HEK293 (cell line): ENCODE measurements at regions not wholly inside any gene's neighbourhood (a gene's known extent, or its start where the extent isn't known, plus 50 kb on each side); places are given as distances from the start of the nearest gene placed in this dataset.
A peak's percentile ranks its signal among the peaks of the same experiment; 100 is the strongest.

Source experiments
- CTCF ChIA-PET: fragments of 350-600 bp; formaldehyde crosslinking; extraction: SDS; loops from one replicate; lab custom pipeline; 2021; ENCODE audit warnings: antibody characterized with exemption; lab: Yijun Ruan, JAX
- POLR2A ChIA-PET: fragments of 300-600 bp; formaldehyde crosslinking; extraction: SDS; loops from one replicate; lab custom pipeline; 2020; ENCODE audit warnings: antibody characterized with exemption, inconsistent platforms; lab: Yijun Ruan, JAX
- H3K27ac ChIP-seq: fragments of 200-500 bp; sonication (Bioruptor generic); 2 replicates; pipeline ENCODE4 v1.5.1; 2014; ENCODE audit warnings: low read depth, low read length, control low read depth, inconsistent platforms; ENCODE audit errors: extremely low read depth
- H3K36me3 ChIP-seq, 2 experiments: fragments of 200-500 bp in 1 of 2; sonication (Bioruptor generic) in 1 of 2; 1 replicate in 1 of 2; 2 replicates in 1 of 2; pipeline ENCODE4 v1.5.1; 2014 to 2017; ENCODE audit warnings: inconsistent platforms in 2 of 2, low read length in 2 of 2; ENCODE audit not compliant: control insufficient read depth in 2 of 2, insufficient read depth in 1 of 2
- H3K4me1 ChIP-seq: fragments of 200-500 bp; sonication (Bioruptor generic); 2 replicates; pipeline ENCODE4 v1.5.1; 2014; ENCODE audit warnings: mild to moderate bottlenecking, low read length, inconsistent platforms; ENCODE audit not compliant: control insufficient read depth, insufficient read depth
- H3K4me3 ChIP-seq: 2 replicates; pipeline ENCODE4 v1.5.1; 2011; ENCODE audit warnings: low read depth, mild to moderate bottlenecking, control low read depth, low read length, moderate library complexity
- H3K9me3 ChIP-seq: fragments of 200-500 bp; sonication (Bioruptor generic); 2 replicates; pipeline ENCODE4 v1.5.1; 2014; ENCODE audit warnings: low read depth, low read length, inconsistent platforms; ENCODE audit not compliant: control insufficient read depth, insufficient read depth
- IKZF3 ChIP-seq: fragments of 450-650 bp; IDR thresholded peaks from 2 replicates; pipeline ENCODE4 v1.5.0; 2018; ENCODE audit warnings: missing biosample characterization, mild to moderate bottlenecking, missing genetic modification characterization, moderate library complexity
- KLF7 ChIP-seq: fragments of 450-650 bp; formaldehyde crosslinking; IDR thresholded peaks from 2 replicates; pipeline ENCODE4 v1.5.1; 2016; ENCODE audit warnings: missing biosample characterization, missing genetic modification characterization, borderline replicate concordance
- YY2 ChIP-seq: fragments of 450-650 bp; formaldehyde crosslinking; IDR thresholded peaks from 2 replicates; pipeline ENCODE4 v1.5.1; 2016; ENCODE audit warnings: missing biosample characterization, missing genetic modification characterization
- ZBTB17 ChIP-seq: fragments of 450-650 bp; formaldehyde crosslinking; IDR thresholded peaks from 2 replicates; pipeline ENCODE4 v1.5.1; 2016; ENCODE audit warnings: missing biosample characterization, missing genetic modification characterization
- ZFP37 ChIP-seq: fragments of 450-650 bp; formaldehyde crosslinking; IDR thresholded peaks from 2 replicates; pipeline ENCODE4 v1.5.1; 2016; ENCODE audit warnings: missing biosample characterization, missing genetic modification characterization
- ZNF214 ChIP-seq: fragments of 450-650 bp; formaldehyde crosslinking; IDR thresholded peaks from 2 replicates; pipeline ENCODE4 v1.5.1; 2017; ENCODE audit warnings: missing biosample characterization, mild to moderate bottlenecking, missing genetic modification characterization, borderline replicate concordance
- ZNF350 ChIP-seq: fragments of 450-650 bp; formaldehyde crosslinking; IDR thresholded peaks from 2 replicates; pipeline ENCODE4 v1.5.0; 2017; ENCODE audit warnings: missing biosample characterization, mild to moderate bottlenecking, missing genetic modification characterization
- ZNF366 ChIP-seq: fragments of 450-650 bp; formaldehyde crosslinking; conservative IDR thresholded peaks from 2 replicates; pipeline ENCODE4 v1.5.1; 2016; ENCODE audit warnings: missing biosample characterization, missing genetic modification characterization
- ZNF391 ChIP-seq: fragments of 450-650 bp; formaldehyde crosslinking; IDR thresholded peaks from 2 replicates; pipeline ENCODE4 v1.5.1; 2016; ENCODE audit warnings: low read depth, missing biosample characterization, missing genetic modification characterization, borderline replicate concordance
- ZNF544 ChIP-seq: fragments of 450-650 bp; formaldehyde crosslinking; IDR thresholded peaks from 2 replicates; pipeline ENCODE4 v1.5.0; 2017; ENCODE audit warnings: missing biosample characterization, missing genetic modification characterization
- ZNF654 ChIP-seq: fragments of 450-650 bp; formaldehyde crosslinking; IDR thresholded peaks from 2 replicates; pipeline ENCODE4 v1.5.1; 2016; ENCODE audit warnings: low read depth, missing biosample characterization, missing genetic modification characterization
- TF ChIP-seq, protein P1 (sequence below): fragments of 450-650 bp; IDR thresholded peaks from 2 replicates; pipeline ENCODE4 v1.5.1; 2018; ENCODE audit warnings: missing biosample characterization, missing genetic modification characterization
- TF ChIP-seq, protein P2 (sequence below): fragments of 450-650 bp; formaldehyde crosslinking; IDR thresholded peaks from 2 replicates; pipeline ENCODE4 v1.5.1; 2016; ENCODE audit warnings: missing biosample characterization, missing genetic modification characterization

- no peak overlapping the region for H3K4me3 ChIP-seq
- ChIA-PET POLR2A (no interaction called here), CTCF (interaction anchor here (0.6 to 1.0 kb wide), 7 partner anchors 10 to 379 kb away, joined by 3 to 5 read pairs (median 3); no protein-coding TSS in a partner anchor)
- H3K27ac ChIP-seq, result no peak overlapping the region
- no peaks in the 10 kb centered on the region for H3K4me1 ChIP-seq
- TF ChIP-seq KLF7 (tag by site-specific recombination) (no peak), ZNF214 (tag by site-specific recombination) (no peak), IKZF3 (tag by site-specific recombination) (peak; percentile 76), YY2 (no peak), ZNF654 (tag by site-specific recombination) (peak; percentile 95), ZBTB17 (peak; percentile 94), ZNF366 (tag by site-specific recombination) (peak; percentile 67; the same call in 1 of the 2 replicates)
- TF ChIP-seq, protein P1, sequence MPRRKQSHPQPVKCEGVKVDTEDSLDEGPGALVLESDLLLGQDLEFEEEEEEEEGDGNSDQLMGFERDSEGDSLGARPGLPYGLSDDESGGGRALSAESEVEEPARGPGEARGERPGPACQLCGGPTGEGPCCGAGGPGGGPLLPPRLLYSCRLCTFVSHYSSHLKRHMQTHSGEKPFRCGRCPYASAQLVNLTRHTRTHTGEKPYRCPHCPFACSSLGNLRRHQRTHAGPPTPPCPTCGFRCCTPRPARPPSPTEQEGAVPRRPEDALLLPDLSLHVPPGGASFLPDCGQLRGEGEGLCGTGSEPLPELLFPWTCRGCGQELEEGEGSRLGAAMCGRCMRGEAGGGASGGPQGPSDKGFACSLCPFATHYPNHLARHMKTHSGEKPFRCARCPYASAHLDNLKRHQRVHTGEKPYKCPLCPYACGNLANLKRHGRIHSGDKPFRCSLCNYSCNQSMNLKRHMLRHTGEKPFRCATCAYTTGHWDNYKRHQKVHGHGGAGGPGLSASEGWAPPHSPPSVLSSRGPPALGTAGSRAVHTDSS, result 0 out of 2 replicates have a peak, but pooled peaks have one; percentile 20
- TF ChIP-seq, protein P2, sequence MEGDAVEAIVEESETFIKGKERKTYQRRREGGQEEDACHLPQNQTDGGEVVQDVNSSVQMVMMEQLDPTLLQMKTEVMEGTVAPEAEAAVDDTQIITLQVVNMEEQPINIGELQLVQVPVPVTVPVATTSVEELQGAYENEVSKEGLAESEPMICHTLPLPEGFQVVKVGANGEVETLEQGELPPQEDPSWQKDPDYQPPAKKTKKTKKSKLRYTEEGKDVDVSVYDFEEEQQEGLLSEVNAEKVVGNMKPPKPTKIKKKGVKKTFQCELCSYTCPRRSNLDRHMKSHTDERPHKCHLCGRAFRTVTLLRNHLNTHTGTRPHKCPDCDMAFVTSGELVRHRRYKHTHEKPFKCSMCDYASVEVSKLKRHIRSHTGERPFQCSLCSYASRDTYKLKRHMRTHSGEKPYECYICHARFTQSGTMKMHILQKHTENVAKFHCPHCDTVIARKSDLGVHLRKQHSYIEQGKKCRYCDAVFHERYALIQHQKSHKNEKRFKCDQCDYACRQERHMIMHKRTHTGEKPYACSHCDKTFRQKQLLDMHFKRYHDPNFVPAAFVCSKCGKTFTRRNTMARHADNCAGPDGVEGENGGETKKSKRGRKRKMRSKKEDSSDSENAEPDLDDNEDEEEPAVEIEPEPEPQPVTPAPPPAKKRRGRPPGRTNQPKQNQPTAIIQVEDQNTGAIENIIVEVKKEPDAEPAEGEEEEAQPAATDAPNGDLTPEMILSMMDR, result peak; percentile 50; the same call in 1 of the 2 replicates
- no peaks in the 10 kb centered on the region for H3K9me3 ChIP-seq
- H3K36me3 ChIP-seq, result no peaks in the 10 kb centered on the region
Observed at GRCh38 chr4:138919094-138919936, 96.3 kb upstream of the NOCT start.

DNA sequence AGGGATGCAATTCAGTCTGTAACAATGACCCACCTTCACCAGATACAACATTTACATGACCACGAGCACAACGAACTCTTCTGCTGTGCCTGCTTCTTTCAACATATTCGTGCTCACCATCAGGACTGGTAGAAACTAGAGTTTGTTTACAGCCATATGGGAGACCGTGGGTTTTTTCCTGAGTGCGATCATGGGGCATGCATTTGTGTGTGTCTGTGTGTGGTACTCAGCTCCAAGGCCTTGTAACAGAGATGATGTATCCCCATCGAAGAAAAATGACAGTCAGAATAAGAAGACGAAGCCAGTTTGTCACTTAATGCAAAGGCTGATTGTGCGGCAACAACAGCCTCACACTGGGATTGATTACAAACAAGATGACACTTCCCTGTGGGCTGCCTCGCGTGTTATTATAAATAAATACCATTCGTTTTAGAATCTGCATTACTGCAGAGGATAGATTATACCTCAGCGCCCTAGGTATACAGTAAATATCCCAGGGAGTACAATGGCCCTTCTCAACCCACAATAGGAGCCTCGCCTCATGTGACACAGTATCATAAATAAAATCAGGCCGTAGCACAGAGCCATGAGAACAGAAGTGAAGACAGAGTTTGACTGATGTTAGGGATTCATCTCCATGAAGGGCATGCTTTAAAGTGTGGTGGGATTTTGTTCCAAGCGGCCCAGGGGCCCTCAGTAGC is 97.3 kb upstream of the NOCT start:
- Histone ChIP-seq H3K4me3 (no peak overlapping the region), H3K9me3 (no peaks in the 10 kb centered on the region), H3K27ac (no peak overlapping the region), H3K4me1 (no peaks in the 10 kb centered on the region), H3K36me3 (no peaks in the 10 kb centered on the region)
- POLR2A ChIA-PET, result no interaction called here
- CTCF ChIA-PET, result interaction anchor here (0.7 to 2.7 kb wide), 4 partner anchors 8 to 47 kb away, joined by 3 to 11 read pairs (median 4); no protein-coding TSS in a partner anchor
- TF ChIP-seq ZFP37 (tag by site-specific recombination) (no peak), ZNF391 (no peak), ZNF350 (tag by site-specific recombination) (no peak)

DNA sequence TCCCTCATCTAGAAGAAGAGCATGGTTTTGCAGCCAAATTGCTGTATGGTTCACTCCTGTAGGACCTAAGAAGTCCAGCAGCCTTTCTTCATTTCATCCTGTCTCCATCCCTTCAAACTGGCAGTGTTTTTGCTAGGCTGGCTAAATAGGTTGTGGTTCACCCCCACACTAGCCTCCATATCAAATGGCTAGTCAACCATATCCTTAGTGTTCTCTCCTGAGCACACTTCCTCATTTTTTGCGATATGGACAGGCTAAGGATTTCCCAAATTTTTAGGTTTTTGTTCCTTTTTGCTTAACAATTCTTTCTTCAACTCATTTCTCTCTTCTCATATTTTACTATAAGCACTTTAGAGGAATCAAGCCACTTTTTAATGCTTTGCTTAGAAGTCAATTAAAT is 98.8 kb upstream of the NOCT start:
- TF ChIP-seq ZNF544 (tag by site-specific recombination), result no peak
- POLR2A ChIA-PET, result no interaction called here
- CTCF ChIA-PET, result interaction anchor here (0.7 to 2.7 kb wide), 3 partner anchors 43 to 235 kb away, joined by 3 to 11 read pairs (median 3); no protein-coding TSS in a partner anchor
- Histone ChIP-seq H3K27ac (no peak overlapping the region), H3K36me3 (no peaks in the 10 kb centered on the region), H3K9me3 (no peaks in the 10 kb centered on the region), H3K4me1 (peaks cover 3% of the 10 kb centered on the region; the same call in 1 of the 2 replicates), H3K4me3 (no peak overlapping the region)
